ENCODE measurements at regions not wholly inside any gene's neighbourhood (a gene's known extent, or its start where the extent isn't known, plus 50 kb on each side); places are given as distances from the start of the nearest gene placed in this dataset.

DNA sequence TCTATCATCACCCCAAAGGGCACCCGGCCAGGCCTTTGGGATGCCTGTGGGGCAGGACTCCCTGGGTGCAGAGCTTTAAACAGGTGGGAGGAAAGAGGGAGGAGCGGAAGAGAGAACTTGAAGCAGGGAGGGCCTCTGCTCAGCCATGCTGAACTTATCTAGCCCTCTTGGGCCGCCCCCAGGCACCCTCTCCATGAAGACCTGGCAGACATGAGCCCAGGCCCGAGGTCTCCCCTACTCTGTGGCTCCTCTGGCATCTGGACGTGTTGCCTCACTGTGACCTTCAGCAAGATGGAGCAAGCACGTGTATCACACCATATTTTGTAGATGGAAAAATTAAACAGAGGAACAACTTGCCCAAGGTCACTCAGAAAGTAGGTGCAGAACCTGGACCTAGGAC lies 711.4 kb downstream of the MATN1 start:
- no peak for DNase-seq (ENCODE audit: low read depth, low spot score)

More for the DNA sequence above, 711.4 kb downstream of the MATN1 start:
- Histone ChIP-seq H4K20me1 (ENCODE audit: control insufficient read depth, insufficient read depth) (no peaks in the 10 kb centered on the region), H3K4me3 (no peak overlapping the region), H2AFZ (ENCODE audit: control insufficient read depth, low read depth, low read length) (no peak overlapping the region), H3K4me1 (ENCODE audit: control insufficient read depth, insufficient read depth, low read length) (no peaks in the 10 kb centered on the region), H3K79me2 (ENCODE audit: control insufficient read depth, insufficient read depth, low read length) (no peaks in the 10 kb centered on the region), H3K27me3 (replicated peaks in 1 of 2; ENCODE audit: control insufficient read depth in 2 of 2, insufficient read depth in 2 of 2, low read length in 1 of 2) (no peaks in the 10 kb centered on the region), H3K9me3 (replicated peaks; ENCODE audit: control insufficient read depth, insufficient read depth, low read length) (no peaks in the 10 kb centered on the region), H3K4me2 (ENCODE audit: control insufficient read depth, insufficient read depth) (no peak overlapping the region), H3K9ac (ENCODE audit: control insufficient read depth, insufficient read depth, low read length) (no peak overlapping the region), H3K27ac (ENCODE audit: control insufficient read depth, insufficient read depth) (no peak overlapping the region), H3K36me3 (ENCODE audit: control insufficient read depth in 2 of 2, insufficient read depth in 2 of 2, low read length in 1 of 2) (no peaks in the 10 kb centered on the region)
- CTCF ChIA-PET: no interaction called here
- in situ Hi-C loops (cut with MboI): no loop called here
- FAIRE-seq (no peak), ATAC-seq (no peak)
- SMC1A ChIA-PET (ENCODE audit: uncharacterized antibody, unreplicated experiment): no interaction called here
- 3% methylated on average over 6 of the region's 6 CpGs for WGBS (ENCODE audit: insufficient coverage, insufficient replicate concordance, low lambda C conversion rate, missing lambda C conversion rate)
- BruUV-seq (replicated peaks): no TSS peak
- POLR2A ChIA-PET: no interaction called here
- TF ChIP-seq PAX8 (IDR thresholded peaks at IDR 0.05) (no peak), NFIC (IDR thresholded peaks at IDR 0.05; ENCODE audit: low read depth, low read length) (no peak), BCL11A (IDR thresholded peaks at IDR 0.05; ENCODE audit: low read depth, low read length) (no peak), KDM1A (IDR thresholded peaks at IDR 0.05; ENCODE audit: borderline replicate concordance) (no peak), FOXK2 (IDR thresholded peaks at IDR 0.05) (no peak), SUZ12 (IDR thresholded peaks at IDR 0.05; ENCODE audit: unreplicated experiment) (no peak), YBX1 (IDR thresholded peaks at IDR 0.05) (no peak), POLR2A (IDR thresholded peaks at IDR 0.05; ENCODE audit: low read depth, low read length) (no peak), HDAC6 (IDR thresholded peaks at IDR 0.05; ENCODE audit: unreplicated experiment) (no peak), RBBP5 (conservative IDR thresholded peaks at IDR 0.05) (no peak), ZNF622 (IDR thresholded peaks at IDR 0.05) (no peak)
- TF ChIP-seq, protein P1, sequence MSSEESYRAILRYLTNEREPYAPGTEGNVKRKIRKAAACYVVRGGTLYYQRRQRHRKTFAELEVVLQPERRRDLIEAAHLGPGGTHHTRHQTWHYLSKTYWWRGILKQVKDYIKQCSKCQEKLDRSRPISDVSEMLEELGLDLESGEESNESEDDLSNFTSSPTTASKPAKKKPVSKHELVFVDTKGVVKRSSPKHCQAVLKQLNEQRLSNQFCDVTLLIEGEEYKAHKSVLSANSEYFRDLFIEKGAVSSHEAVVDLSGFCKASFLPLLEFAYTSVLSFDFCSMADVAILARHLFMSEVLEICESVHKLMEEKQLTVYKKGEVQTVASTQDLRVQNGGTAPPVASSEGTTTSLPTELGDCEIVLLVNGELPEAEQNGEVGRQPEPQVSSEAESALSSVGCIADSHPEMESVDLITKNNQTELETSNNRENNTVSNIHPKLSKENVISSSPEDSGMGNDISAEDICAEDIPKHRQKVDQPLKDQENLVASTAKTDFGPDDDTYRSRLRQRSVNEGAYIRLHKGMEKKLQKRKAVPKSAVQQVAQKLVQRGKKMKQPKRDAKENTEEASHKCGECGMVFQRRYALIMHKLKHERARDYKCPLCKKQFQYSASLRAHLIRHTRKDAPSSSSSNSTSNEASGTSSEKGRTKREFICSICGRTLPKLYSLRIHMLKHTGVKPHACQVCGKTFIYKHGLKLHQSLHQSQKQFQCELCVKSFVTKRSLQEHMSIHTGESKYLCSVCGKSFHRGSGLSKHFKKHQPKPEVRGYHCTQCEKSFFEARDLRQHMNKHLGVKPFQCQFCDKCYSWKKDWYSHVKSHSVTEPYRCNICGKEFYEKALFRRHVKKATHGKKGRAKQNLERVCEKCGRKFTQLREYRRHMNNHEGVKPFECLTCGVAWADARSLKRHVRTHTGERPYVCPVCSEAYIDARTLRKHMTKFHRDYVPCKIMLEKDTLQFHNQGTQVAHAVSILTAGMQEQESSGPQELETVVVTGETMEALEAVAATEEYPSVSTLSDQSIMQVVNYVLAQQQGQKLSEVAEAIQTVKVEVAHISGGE (CRISPR knock-in tag; IDR thresholded peaks at IDR 0.05): no peak
- TF ChIP-seq, protein P2, sequence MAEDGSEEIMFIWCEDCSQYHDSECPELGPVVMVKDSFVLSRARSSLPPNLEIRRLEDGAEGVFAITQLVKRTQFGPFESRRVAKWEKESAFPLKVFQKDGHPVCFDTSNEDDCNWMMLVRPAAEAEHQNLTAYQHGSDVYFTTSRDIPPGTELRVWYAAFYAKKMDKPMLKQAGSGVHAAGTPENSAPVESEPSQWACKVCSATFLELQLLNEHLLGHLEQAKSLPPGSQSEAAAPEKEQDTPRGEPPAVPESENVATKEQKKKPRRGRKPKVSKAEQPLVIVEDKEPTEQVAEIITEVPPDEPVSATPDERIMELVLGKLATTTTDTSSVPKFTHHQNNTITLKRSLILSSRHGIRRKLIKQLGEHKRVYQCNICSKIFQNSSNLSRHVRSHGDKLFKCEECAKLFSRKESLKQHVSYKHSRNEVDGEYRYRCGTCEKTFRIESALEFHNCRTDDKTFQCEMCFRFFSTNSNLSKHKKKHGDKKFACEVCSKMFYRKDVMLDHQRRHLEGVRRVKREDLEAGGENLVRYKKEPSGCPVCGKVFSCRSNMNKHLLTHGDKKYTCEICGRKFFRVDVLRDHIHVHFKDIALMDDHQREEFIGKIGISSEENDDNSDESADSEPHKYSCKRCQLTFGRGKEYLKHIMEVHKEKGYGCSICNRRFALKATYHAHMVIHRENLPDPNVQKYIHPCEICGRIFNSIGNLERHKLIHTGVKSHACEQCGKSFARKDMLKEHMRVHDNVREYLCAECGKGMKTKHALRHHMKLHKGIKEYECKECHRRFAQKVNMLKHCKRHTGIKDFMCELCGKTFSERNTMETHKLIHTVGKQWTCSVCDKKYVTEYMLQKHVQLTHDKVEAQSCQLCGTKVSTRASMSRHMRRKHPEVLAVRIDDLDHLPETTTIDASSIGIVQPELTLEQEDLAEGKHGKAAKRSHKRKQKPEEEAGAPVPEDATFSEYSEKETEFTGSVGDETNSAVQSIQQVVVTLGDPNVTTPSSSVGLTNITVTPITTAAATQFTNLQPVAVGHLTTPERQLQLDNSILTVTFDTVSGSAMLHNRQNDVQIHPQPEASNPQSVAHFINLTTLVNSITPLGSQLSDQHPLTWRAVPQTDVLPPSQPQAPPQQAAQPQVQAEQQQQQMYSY (CRISPR knock-in tag; IDR thresholded peaks at IDR 0.05): no peak
- TF ChIP-seq, protein P3, sequence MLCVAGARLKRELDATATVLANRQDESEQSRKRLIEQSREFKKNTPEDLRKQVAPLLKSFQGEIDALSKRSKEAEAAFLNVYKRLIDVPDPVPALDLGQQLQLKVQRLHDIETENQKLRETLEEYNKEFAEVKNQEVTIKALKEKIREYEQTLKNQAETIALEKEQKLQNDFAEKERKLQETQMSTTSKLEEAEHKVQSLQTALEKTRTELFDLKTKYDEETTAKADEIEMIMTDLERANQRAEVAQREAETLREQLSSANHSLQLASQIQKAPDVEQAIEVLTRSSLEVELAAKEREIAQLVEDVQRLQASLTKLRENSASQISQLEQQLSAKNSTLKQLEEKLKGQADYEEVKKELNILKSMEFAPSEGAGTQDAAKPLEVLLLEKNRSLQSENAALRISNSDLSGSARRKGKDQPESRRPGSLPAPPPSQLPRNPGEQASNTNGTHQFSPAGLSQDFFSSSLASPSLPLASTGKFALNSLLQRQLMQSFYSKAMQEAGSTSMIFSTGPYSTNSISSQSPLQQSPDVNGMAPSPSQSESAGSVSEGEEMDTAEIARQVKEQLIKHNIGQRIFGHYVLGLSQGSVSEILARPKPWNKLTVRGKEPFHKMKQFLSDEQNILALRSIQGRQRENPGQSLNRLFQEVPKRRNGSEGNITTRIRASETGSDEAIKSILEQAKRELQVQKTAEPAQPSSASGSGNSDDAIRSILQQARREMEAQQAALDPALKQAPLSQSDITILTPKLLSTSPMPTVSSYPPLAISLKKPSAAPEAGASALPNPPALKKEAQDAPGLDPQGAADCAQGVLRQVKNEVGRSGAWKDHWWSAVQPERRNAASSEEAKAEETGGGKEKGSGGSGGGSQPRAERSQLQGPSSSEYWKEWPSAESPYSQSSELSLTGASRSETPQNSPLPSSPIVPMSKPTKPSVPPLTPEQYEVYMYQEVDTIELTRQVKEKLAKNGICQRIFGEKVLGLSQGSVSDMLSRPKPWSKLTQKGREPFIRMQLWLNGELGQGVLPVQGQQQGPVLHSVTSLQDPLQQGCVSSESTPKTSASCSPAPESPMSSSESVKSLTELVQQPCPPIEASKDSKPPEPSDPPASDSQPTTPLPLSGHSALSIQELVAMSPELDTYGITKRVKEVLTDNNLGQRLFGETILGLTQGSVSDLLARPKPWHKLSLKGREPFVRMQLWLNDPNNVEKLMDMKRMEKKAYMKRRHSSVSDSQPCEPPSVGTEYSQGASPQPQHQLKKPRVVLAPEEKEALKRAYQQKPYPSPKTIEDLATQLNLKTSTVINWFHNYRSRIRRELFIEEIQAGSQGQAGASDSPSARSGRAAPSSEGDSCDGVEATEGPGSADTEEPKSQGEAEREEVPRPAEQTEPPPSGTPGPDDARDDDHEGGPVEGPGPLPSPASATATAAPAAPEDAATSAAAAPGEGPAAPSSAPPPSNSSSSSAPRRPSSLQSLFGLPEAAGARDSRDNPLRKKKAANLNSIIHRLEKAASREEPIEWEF (IDR thresholded peaks at IDR 0.05; ENCODE audit: insufficient replicate concordance, low read depth, low read length): no peak
- TF ChIP-seq, protein P4, sequence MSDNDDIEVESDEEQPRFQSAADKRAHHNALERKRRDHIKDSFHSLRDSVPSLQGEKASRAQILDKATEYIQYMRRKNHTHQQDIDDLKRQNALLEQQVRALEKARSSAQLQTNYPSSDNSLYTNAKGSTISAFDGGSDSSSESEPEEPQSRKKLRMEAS (IDR thresholded peaks at IDR 0.05; ENCODE audit: low read depth, low read length): no peak
- intact Hi-C loops (cut with micrococcal nuclease; ENCODE audit: unreplicated experiment): no loop called here
- RAD21 ChIA-PET (ENCODE audit: unreplicated experiment): no interaction called here
